ENCODE measurements at regions not wholly inside any gene's neighbourhood (a gene's known extent, or its start where the extent isn't known, plus 50 kb on each side); places are given as distances from the start of the nearest gene placed in this dataset.

DNA sequence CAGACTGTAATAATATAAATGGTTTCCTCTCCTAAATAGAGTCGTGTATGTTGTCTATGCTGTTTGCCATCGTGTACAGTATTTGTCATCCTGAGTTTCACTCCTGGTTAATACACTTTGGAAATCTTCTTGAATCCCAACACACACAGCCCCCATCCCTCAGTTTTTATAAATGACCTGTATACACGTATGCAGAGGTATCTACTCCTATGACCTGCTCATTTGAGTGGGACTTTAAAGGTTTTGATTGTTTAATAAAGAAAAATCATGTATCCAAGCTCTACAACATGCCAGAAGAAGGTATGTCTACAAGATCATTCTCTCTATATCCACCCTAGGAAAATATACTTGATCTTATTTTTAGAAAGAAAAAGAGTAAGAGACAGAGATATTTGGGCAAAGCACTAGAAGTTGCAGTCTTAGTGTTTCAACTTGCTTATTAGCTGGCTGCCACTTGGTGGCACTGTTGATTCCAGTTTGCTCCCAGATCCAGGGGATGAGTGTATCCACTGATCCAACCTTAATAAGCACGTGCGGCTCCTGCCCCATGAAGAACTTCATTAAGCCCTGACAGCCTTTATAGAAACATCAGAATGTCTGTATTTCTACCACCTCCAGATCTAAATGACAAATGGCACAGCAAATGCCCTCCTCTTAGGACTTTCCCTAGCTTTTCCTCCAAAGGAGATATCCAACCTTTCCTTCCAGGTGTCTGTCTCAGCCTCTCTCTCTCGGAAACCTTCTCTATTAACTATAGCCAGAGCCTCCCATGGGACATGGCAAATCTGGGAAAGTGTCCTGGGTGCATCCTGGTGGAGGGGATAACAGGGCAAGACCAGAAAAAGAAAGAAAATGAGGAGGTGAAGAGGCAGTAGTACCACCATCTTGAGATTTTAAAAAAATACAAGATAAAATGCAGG, 181.6 kb upstream of the NEBL start:
- no peaks in the 10 kb centered on the region for H3K36me3 ChIP-seq (ENCODE audit: control insufficient read depth in 2 of 3, insufficient read depth in 3 of 3, low read length in 3 of 3)
- intact Hi-C loops (cut with DNase I), result no loop called here
- no peak overlapping the region for H3K27ac ChIP-seq (ENCODE audit: low read depth in 2 of 2, low read length in 2 of 2)

DNA sequence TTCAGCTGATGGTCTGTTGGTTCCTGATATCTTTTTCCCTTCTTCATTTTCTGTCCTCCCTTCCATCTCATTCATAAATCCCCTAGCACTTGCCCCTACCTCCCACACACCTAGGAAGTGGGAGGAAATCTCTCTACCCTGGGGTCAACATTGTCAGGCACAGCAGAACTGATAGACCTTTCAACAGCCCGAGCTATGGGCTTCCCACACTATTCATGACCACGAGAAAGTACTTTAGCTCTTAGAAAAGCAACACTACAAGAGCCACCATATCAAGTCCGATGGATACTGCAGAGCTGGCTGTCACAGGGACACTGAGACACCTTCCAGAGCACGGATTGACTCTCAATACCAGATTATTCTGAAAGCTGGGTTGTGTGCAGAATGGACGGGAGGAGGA, 180.6 kb upstream of the NEBL start:
- no peak for FAIRE-seq
- TF ChIP-seq, protein P1, sequence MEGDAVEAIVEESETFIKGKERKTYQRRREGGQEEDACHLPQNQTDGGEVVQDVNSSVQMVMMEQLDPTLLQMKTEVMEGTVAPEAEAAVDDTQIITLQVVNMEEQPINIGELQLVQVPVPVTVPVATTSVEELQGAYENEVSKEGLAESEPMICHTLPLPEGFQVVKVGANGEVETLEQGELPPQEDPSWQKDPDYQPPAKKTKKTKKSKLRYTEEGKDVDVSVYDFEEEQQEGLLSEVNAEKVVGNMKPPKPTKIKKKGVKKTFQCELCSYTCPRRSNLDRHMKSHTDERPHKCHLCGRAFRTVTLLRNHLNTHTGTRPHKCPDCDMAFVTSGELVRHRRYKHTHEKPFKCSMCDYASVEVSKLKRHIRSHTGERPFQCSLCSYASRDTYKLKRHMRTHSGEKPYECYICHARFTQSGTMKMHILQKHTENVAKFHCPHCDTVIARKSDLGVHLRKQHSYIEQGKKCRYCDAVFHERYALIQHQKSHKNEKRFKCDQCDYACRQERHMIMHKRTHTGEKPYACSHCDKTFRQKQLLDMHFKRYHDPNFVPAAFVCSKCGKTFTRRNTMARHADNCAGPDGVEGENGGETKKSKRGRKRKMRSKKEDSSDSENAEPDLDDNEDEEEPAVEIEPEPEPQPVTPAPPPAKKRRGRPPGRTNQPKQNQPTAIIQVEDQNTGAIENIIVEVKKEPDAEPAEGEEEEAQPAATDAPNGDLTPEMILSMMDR (IDR thresholded peaks at IDR 0.05; ENCODE audit: borderline replicate concordance, extremely low read depth, insufficient read depth), result no peak

More for the DNA sequence above, 181.6 kb upstream of the NEBL start:
- Histone ChIP-seq H3K9ac (ENCODE audit: low read length in 3 of 3) (no peak overlapping the region), H3K4me1 (ENCODE audit: control insufficient read depth in 2 of 3, insufficient read depth in 2 of 3, low read depth in 1 of 3, low read length in 3 of 3) (no peaks in the 10 kb centered on the region), H3K9me3 (ENCODE audit: control insufficient read depth in 2 of 3, insufficient read depth in 1 of 3, low read length in 3 of 3) (no peaks in the 10 kb centered on the region), H3K4me3 (ENCODE audit: low read length in 3 of 3) (no peak overlapping the region), H3K27me3 (ENCODE audit: control insufficient read depth, insufficient read depth, low read length) (no peaks in the 10 kb centered on the region)
- FAIRE-seq, result peak; percentile 35
- TF ChIP-seq, protein P1 (IDR thresholded peaks at IDR 0.05; ENCODE audit: borderline replicate concordance, extremely low read depth, insufficient read depth), result peak; percentile 84
- peak in 4 of 5 donors; percentile 78 to 91 (median 84) for DNase-seq

DNA sequence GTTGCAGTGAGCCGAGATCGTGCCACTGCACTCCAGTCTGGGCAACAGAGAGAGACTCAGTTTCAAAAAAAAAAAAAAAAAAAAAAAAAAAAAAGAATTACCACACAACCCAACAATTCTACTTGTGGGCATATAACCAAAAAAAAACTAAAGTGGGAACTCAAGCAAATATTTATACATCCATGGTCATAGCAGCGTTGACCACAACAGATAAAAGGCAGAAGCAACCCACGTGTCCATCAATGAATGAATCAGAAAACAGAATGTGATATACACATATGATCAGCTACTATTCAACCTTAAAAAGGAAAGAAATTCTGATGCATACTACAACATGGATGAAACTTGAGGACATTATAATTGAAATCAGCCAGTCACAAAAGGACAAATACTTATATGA, 179.3 kb upstream of the NEBL start:
- Histone ChIP-seq H3K4me1 (ENCODE audit: control insufficient read depth in 2 of 3, insufficient read depth in 2 of 3, low read depth in 1 of 3, low read length in 3 of 3) (no peaks in the 10 kb centered on the region), H3K9ac (ENCODE audit: low read length in 3 of 3) (no peak overlapping the region), H3K9me3 (ENCODE audit: control insufficient read depth in 2 of 3, insufficient read depth in 1 of 3, low read length in 3 of 3) (no peaks in the 10 kb centered on the region), H3K27ac (ENCODE audit: low read depth in 2 of 2, low read length in 2 of 2) (no peak overlapping the region), H3K4me3 (ENCODE audit: low read length in 3 of 3) (no peak overlapping the region), H3K36me3 (ENCODE audit: control insufficient read depth in 2 of 3, insufficient read depth in 3 of 3, low read length in 3 of 3) (no peaks in the 10 kb centered on the region), H3K27me3 (ENCODE audit: control insufficient read depth, insufficient read depth, low read length) (no peaks in the 10 kb centered on the region)
- FAIRE-seq (no peak), DNase-seq (no peak)
- intact Hi-C loops (cut with DNase I), result no loop called here
- TF ChIP-seq, protein P1 (IDR thresholded peaks at IDR 0.05; ENCODE audit: borderline replicate concordance, extremely low read depth, insufficient read depth), result no peak

More for the DNA sequence above, 180.6 kb upstream of the NEBL start:
- Histone ChIP-seq H3K4me1 (ENCODE audit: control insufficient read depth in 2 of 3, insufficient read depth in 2 of 3, low read depth in 1 of 3, low read length in 3 of 3) (no peaks in the 10 kb centered on the region), H3K27ac (ENCODE audit: low read depth in 2 of 2, low read length in 2 of 2) (no peak overlapping the region), H3K27me3 (ENCODE audit: control insufficient read depth, insufficient read depth, low read length) (no peaks in the 10 kb centered on the region), H3K36me3 (ENCODE audit: control insufficient read depth in 2 of 3, insufficient read depth in 3 of 3, low read length in 3 of 3) (no peaks in the 10 kb centered on the region), H3K9ac (ENCODE audit: low read length in 3 of 3) (no peak overlapping the region), H3K4me3 (ENCODE audit: low read length in 3 of 3) (no peak overlapping the region), H3K9me3 (ENCODE audit: control insufficient read depth in 2 of 3, insufficient read depth in 1 of 3, low read length in 3 of 3) (no peaks in the 10 kb centered on the region)
- intact Hi-C loops (cut with DNase I), result no loop called here
- peak in 3 of 5 donors; percentile 20 to 48 (median 40) for DNase-seq
